GM12878 (cell line): ENCODE measurements at regions not wholly inside any gene's neighbourhood (a gene's known extent, or its start where the extent isn't known, plus 50 kb on each side); places are given as distances from the start of the nearest gene placed in this dataset.

Experiments used
- ATAC-seq: fragments of 200-7000 bp; cut with Tn5 transposase; 3 replicates; pipeline ENCODE4 v1.9.1; 2020; ENCODE audit warnings: mild to moderate bottlenecking, moderate library complexity
- BruUV-seq: library from RNA; stranded (reverse); fragments of 400-500 nt; replicated peaks from 2 replicates; lab custom pipeline; 2021; lab: Mats Ljungman, UMichigan
- CTCF ChIA-PET: fragments of 300-600 bp; sonication (Branson Sonifier 250); formaldehyde crosslinking; extraction: SDS; loops from one replicate; lab custom pipeline; 2021; ENCODE audit warnings: inconsistent platforms; lab: Yijun Ruan, JAX
- POLR2A ChIA-PET: fragments of 350-600 bp; formaldehyde crosslinking; extraction: SDS; loops from one replicate; lab custom pipeline; 2021; ENCODE audit warnings: inconsistent platforms; lab: Charles Lee
- RAD21 ChIA-PET: fragments of 300-600 bp; sonication (Branson Sonifier 250); formaldehyde crosslinking; loops from one replicate; lab custom pipeline; 2023; ENCODE audit warnings: antibody characterized with exemption; ENCODE audit not compliant: unreplicated experiment; lab: Charles Lee
- SMC1A ChIA-PET: fragments of 300-600 bp; sonication (Branson Sonifier 250); formaldehyde crosslinking; loops from one replicate; lab custom pipeline; 2023; ENCODE audit not compliant: unreplicated experiment, uncharacterized antibody; lab: Charles Lee
- DNase-seq: peaks from one replicate; pipeline ENCODE4 v3.0.0-alpha.2; 2011; ENCODE audit warnings: low read depth, low spot score
- FAIRE-seq: peaks from 3 replicates; lab custom pipeline; 2011; peaks lifted over from hg19 to GRCh38; lab: Jason Lieb, UNC
- H2AFZ ChIP-seq: 2 replicates; pipeline ENCODE4 v1.6.0; 2011; ENCODE audit warnings: low read depth, low read length, control low read depth; ENCODE audit not compliant: control insufficient read depth
- H3K27ac ChIP-seq: 2 replicates; pipeline ENCODE4 v1.5.1; 2011; ENCODE audit warnings: control low read depth; ENCODE audit not compliant: control insufficient read depth, insufficient read depth
- H3K27me3 ChIP-seq, 2 experiments: replicated peaks in 1 of 2; 2 replicates each; pipeline versions ENCODE4 v1.6.0 to v1.6.1; 2011; ENCODE audit warnings: low read length in 1 of 2; ENCODE audit not compliant: control insufficient read depth in 2 of 2, insufficient read depth in 2 of 2
- H3K36me3 ChIP-seq, 2 experiments: 2 replicates each; pipeline ENCODE4 v1.5.1; 2011; ENCODE audit warnings: low read length in 1 of 2; ENCODE audit not compliant: control insufficient read depth in 2 of 2, insufficient read depth in 2 of 2
- H3K4me1 ChIP-seq: 2 replicates; pipeline ENCODE4 v1.6.1; 2011; ENCODE audit warnings: mild to moderate bottlenecking, low read length, moderate library complexity, mixed read lengths; ENCODE audit not compliant: control insufficient read depth, insufficient read depth
- H3K4me2 ChIP-seq: 2 replicates; pipeline ENCODE4 v1.6.0; 2011; ENCODE audit warnings: control low read depth; ENCODE audit not compliant: control insufficient read depth, insufficient read depth
- H3K4me3 ChIP-seq: fragments of 200-600 bp; sonication (generic); 2 replicates; pipeline ENCODE4 v1.5.1; 2016
- H3K79me2 ChIP-seq: 2 replicates; pipeline ENCODE4 v1.6.0; 2011; ENCODE audit warnings: low read length; ENCODE audit not compliant: control insufficient read depth, insufficient read depth
- H3K9ac ChIP-seq: 2 replicates; pipeline ENCODE4 v1.8.0; 2011; ENCODE audit warnings: low read length, control low read depth, mixed read lengths; ENCODE audit not compliant: control insufficient read depth, insufficient read depth
- H3K9me3 ChIP-seq: replicated peaks from 3 replicates; pipeline ENCODE4 v1.5.1; 2011; ENCODE audit warnings: mild to moderate bottlenecking, low read length; ENCODE audit not compliant: control insufficient read depth, insufficient read depth
- H4K20me1 ChIP-seq: 2 replicates; pipeline ENCODE4 v1.6.0; 2011; ENCODE audit not compliant: control insufficient read depth, insufficient read depth
- ASH2L ChIP-seq: fragments of 300-600, 200-600 bp; sonication (generic); IDR thresholded peaks from 2 replicates; pipeline ENCODE4 v1.6.1; 2017; ENCODE audit warnings: low read depth, mild to moderate bottlenecking, borderline replicate concordance
- CTCF ChIP-seq, 3 experiments: IDR thresholded peaks in 2 of 3; conservative IDR thresholded peaks in 1 of 3; 2 replicates each; pipeline ENCODE4 v1.5.1; 2011; ENCODE audit warnings: low read depth in 3 of 3, low read length in 3 of 3, mild to moderate bottlenecking in 3 of 3, control low read depth in 2 of 3, moderate library complexity in 2 of 3, inconsistent platforms in 1 of 3, mixed read lengths in 1 of 3; ENCODE audit not compliant: control insufficient read depth in 2 of 3, insufficient read depth in 1 of 3; ENCODE audit errors: extremely low read depth in 1 of 3
- IKZF1 ChIP-seq: fragments of 450-650 bp; conservative IDR thresholded peaks from 2 replicates; pipeline ENCODE4 v1.6.1; 2017; ENCODE audit warnings: antibody characterized with exemption, mild to moderate bottlenecking
- MXI1 ChIP-seq: fragments of 150-350 bp; IDR thresholded peaks from 2 replicates; pipeline ENCODE4 v1.6.1; 2011; ENCODE audit warnings: low read depth, mild to moderate bottlenecking, inconsistent platforms, low read length, improper control_type of control experiment
- NFYA ChIP-seq: IDR thresholded peaks from 2 replicates; pipeline ENCODE4 v1.6.1; 2011; ENCODE audit warnings: low read depth, mild to moderate bottlenecking, low read length, improper control_type of control experiment, borderline replicate concordance
- NFYB ChIP-seq: IDR thresholded peaks from 2 replicates; pipeline ENCODE4 v1.6.1; 2011; ENCODE audit warnings: low read depth, mild to moderate bottlenecking, low read length, improper control_type of control experiment, moderate library complexity; ENCODE audit not compliant: insufficient read depth
- POLR2AphosphoS2 ChIP-seq: IDR thresholded peaks from 2 replicates; pipeline ENCODE4 v1.6.1; 2011; ENCODE audit warnings: low read depth, mild to moderate bottlenecking, low read length, improper control_type of control experiment, moderate library complexity
- RAD21 ChIP-seq: IDR thresholded peaks from 2 replicates; pipeline ENCODE4 v1.6.1; 2011; ENCODE audit warnings: mild to moderate bottlenecking, low read depth, low read length, moderate library complexity; ENCODE audit not compliant: insufficient read depth
- RAD51 ChIP-seq: fragments of 450-650 bp; IDR thresholded peaks from 2 replicates; pipeline ENCODE4 v1.6.1; 2016; ENCODE audit warnings: moderate library complexity, mild to moderate bottlenecking, inconsistent platforms
- RELA ChIP-seq: fragments of 450-650 bp; IDR thresholded peaks from 2 replicates; pipeline ENCODE4 v1.8.0; 2014; ENCODE audit warnings: borderline replicate concordance; ENCODE audit not compliant: partially characterized antibody
- SMAD1 ChIP-seq: fragments of 450-650 bp; IDR thresholded peaks from 2 replicates; pipeline ENCODE4 v1.6.1; 2018; ENCODE audit warnings: mild to moderate bottlenecking, low read depth; ENCODE audit not compliant: partially characterized antibody
- TCF3 ChIP-seq: IDR thresholded peaks from 2 replicates; pipeline ENCODE4 v1.6.1; 2012; ENCODE audit warnings: low read depth, mild to moderate bottlenecking, low read length, borderline replicate concordance; ENCODE audit not compliant: insufficient read depth
- WRNIP1 ChIP-seq: IDR thresholded peaks from 2 replicates; pipeline ENCODE4 v1.6.1; 2011; ENCODE audit warnings: low read depth, low read length, improper control_type of control experiment, borderline replicate concordance
- YY1 ChIP-seq: IDR thresholded peaks from 2 replicates; pipeline ENCODE4 v1.6.1; 2011; ENCODE audit warnings: low read depth, mild to moderate bottlenecking, low read length
- WGBS: methylation state at CpG from one replicate; pipeline ENCODE4 v1.1.6; 2016; ENCODE audit warnings: low lambda C conversion rate; ENCODE audit not compliant: insufficient replicate concordance, insufficient coverage; ENCODE audit errors: missing lambda C conversion rate; 5-methylcytosine and 5-hydroxymethylcytosine counted together
- in situ Hi-C: fragments of 300-500 bp; cut with MboI; formaldehyde crosslinking; loops from 9 replicates; pipeline ENCODE4 v1.14.3; 2018; ENCODE audit warnings: mixed read lengths
- intact Hi-C: fragments of 100-400 bp; cut with micrococcal nuclease; formaldehyde crosslinking; loops from one replicate; pipeline ENCODE4 v1.14.2; 2022; ENCODE audit not compliant: unreplicated experiment

GRCh38 chr12:116415408-116416108, 138.1 kb upstream of the MED13L start:
- ChIA-PET CTCF (no interaction called here), RAD21 (no interaction called here), POLR2A (no interaction called here), SMC1A (no interaction called here)
- FAIRE-seq: no peak
- Histone ChIP-seq H3K9ac (no peak overlapping the region), H3K4me2 (no peak overlapping the region), H3K27me3 (no peaks in the 10 kb centered on the region), H3K4me1 (no peaks in the 10 kb centered on the region; the same call in 1 of the 2 replicates), H3K79me2 (no peaks in the 10 kb centered on the region), H3K4me3 (no peak overlapping the region), H3K36me3 (no peaks in the 10 kb centered on the region), H4K20me1 (no peaks in the 10 kb centered on the region), H2AFZ (no peak overlapping the region), H3K9me3 (no peaks in the 10 kb centered on the region; the same call in 2 of the 3 replicates), H3K27ac (no peak overlapping the region)
- TF ChIP-seq SMAD1 (no peak), ASH2L (no peak), IKZF1 (no peak), RAD51 (no peak), NFYA (no peak), NFYB (no peak), RAD21 (no peak), RELA (no peak), POLR2AphosphoS2 (no peak), CTCF (IDR thresholded peaks at IDR 0.05 in 2 of 3, conservative IDR thresholded peaks at IDR 0.05 in 1 of 3; ENCODE audit: control insufficient read depth in 2 of 3, extremely low read depth in 1 of 3, insufficient read depth in 1 of 3, low read depth in 3 of 3, low read length in 3 of 3) (no peak), YY1 (no peak), TCF3 (no peak), WRNIP1 (no peak), MXI1 (no peak)
- in situ Hi-C loops (no loop called here), intact Hi-C loops (no loop called here)
- 83% methylated on average over 20 of the region's 21 CpGs for WGBS
- ATAC-seq: no peak
- no peak for DNase-seq
- BruUV-seq: no TSS peak
